Breast epithelium (tissue), 3 donors: ENCODE measurements at regions not wholly inside any gene's neighbourhood (a gene's known extent, or its start where the extent isn't known, plus 50 kb on each side); places are given as distances from the start of the nearest gene placed in this dataset.

Experiments
- POLR2A ChIP-seq: fragments of 450-650 bp; IDR thresholded peaks from one replicate; pipeline ENCODE4 v1.6.1; 2016; ENCODE audit warnings: antibody characterized with exemption, mild to moderate bottlenecking, moderate library complexity
- TF ChIP-seq, protein P1 (sequence below), 3 donors: fragments of 450-650 bp; IDR thresholded peaks; one replicate each; pipeline ENCODE4 v1.5.1; 2016 to 2017; ENCODE audit warnings: antibody characterized with exemption in 3 of 3, mild to moderate bottlenecking in 3 of 3, moderate library complexity in 3 of 3

DNA sequence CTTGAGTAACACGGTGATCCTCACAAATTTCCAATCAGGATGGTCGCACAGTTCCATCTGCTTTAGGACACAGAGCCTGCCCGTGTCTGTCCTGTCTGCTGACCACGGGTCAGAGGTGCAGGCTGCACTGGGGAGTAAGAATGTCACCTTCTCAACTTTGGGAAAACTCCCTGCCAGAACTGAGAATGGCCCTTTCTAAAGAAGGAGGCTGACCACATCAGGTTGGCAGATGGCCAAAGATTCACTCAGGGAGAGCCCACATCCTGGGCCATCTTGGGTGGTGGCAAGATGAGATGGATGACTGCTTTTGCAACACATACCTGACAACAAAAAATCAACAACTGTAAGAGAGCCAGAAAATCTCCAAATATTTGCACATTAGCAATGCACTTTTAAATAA lies 101.9 kb downstream of the IGLL1 start:
- TF ChIP-seq POLR2A = no peak
- TF ChIP-seq, protein P1, sequence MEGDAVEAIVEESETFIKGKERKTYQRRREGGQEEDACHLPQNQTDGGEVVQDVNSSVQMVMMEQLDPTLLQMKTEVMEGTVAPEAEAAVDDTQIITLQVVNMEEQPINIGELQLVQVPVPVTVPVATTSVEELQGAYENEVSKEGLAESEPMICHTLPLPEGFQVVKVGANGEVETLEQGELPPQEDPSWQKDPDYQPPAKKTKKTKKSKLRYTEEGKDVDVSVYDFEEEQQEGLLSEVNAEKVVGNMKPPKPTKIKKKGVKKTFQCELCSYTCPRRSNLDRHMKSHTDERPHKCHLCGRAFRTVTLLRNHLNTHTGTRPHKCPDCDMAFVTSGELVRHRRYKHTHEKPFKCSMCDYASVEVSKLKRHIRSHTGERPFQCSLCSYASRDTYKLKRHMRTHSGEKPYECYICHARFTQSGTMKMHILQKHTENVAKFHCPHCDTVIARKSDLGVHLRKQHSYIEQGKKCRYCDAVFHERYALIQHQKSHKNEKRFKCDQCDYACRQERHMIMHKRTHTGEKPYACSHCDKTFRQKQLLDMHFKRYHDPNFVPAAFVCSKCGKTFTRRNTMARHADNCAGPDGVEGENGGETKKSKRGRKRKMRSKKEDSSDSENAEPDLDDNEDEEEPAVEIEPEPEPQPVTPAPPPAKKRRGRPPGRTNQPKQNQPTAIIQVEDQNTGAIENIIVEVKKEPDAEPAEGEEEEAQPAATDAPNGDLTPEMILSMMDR (IDR thresholded peaks at IDR 0.05) = no peak
